NB4 (cell line): ENCODE measurements at regions not wholly inside any gene's neighbourhood (a gene's known extent, or its start where the extent isn't known, plus 50 kb on each side); places are given as distances from the start of the nearest gene placed in this dataset.
"Not testable (repeated sequence)": the region's sequence is repeated elsewhere in the genome, so short reads cannot be mapped to it uniquely, and the experiment has no call there.

Experiments used
- DNase-seq: peaks from one replicate; pipeline ENCODE4 v3.0.0; 2010; ENCODE audit warnings: low read depth
- H3K4me3 ChIP-seq: one replicate; pipeline ENCODE4 v1.5.1; 2011; ENCODE audit warnings: mild to moderate bottlenecking, low read depth, low read length, moderate library complexity
- MAX ChIP-seq: IDR thresholded peaks from 2 replicates; pipeline ENCODE4 v1.6.1; 2011; ENCODE audit warnings: low read depth, low read length
- MYC ChIP-seq: IDR thresholded peaks from 2 replicates; pipeline ENCODE4 v1.6.1; 2011; ENCODE audit warnings: low read depth, low read length
- POLR2A ChIP-seq: IDR thresholded peaks from 2 replicates; pipeline ENCODE4 v1.6.1; 2011; ENCODE audit warnings: mild to moderate bottlenecking; ENCODE audit not compliant: insufficient read length; ENCODE audit errors: extremely low read depth
- TF ChIP-seq, protein P1 (sequence below): IDR thresholded peaks from one replicate; pipeline ENCODE4 v1.5.1; 2012; ENCODE audit warnings: low read depth, low read length

DNA sequence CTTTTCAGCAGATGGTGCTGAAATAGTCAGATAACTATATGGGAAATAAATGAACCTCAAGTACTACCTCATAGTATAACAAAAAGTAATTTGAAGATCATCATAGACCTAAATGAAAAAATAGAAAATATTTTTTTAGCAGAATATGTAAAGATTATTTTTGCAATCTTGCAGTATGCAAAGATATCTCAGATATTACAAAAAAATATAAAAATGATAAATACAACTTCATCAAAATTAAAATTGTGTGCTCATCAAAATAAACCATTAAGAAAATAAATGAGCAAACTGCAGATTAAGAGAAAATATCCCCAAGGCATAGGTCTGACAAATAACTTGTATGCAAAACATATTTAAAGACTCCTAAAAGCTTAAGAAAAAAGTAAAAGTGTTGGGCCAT is 83.4 kb upstream of the KCND2 start:
- no peak for DNase-seq
- H3K4me3 ChIP-seq = no peak overlapping the region
- TF ChIP-seq MAX (no peak), MYC (no peak), POLR2A (no peak)
- TF ChIP-seq, protein P1, sequence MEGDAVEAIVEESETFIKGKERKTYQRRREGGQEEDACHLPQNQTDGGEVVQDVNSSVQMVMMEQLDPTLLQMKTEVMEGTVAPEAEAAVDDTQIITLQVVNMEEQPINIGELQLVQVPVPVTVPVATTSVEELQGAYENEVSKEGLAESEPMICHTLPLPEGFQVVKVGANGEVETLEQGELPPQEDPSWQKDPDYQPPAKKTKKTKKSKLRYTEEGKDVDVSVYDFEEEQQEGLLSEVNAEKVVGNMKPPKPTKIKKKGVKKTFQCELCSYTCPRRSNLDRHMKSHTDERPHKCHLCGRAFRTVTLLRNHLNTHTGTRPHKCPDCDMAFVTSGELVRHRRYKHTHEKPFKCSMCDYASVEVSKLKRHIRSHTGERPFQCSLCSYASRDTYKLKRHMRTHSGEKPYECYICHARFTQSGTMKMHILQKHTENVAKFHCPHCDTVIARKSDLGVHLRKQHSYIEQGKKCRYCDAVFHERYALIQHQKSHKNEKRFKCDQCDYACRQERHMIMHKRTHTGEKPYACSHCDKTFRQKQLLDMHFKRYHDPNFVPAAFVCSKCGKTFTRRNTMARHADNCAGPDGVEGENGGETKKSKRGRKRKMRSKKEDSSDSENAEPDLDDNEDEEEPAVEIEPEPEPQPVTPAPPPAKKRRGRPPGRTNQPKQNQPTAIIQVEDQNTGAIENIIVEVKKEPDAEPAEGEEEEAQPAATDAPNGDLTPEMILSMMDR = no peak

DNA sequence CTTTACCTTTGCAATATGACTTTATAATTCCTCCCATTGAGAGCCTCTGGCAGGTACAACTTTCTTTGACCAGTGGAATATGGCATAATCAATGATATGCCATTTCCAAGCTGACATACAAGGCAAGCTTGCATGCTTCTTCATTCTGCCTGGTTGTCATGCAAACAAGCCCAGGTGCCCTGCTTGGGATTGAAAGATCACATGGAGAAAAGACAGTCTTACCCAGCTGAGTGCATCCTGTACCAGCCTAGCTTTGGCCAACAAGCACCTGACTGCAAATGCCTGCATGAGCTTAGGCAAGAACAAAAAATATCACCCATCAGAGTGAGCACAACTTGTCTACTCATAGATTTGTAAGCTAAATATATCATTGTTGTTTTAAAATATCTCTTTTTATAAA is 82.9 kb upstream of the KCND2 start:
- no peak for DNase-seq
- TF ChIP-seq MAX = no peak
- TF ChIP-seq, protein P1 = no peak
- no peak for TF ChIP-seq POLR2A
- no peak for TF ChIP-seq MYC
- H3K4me3 ChIP-seq = no peak overlapping the region

- no peak overlapping the region for H3K4me3 ChIP-seq
- no peak for DNase-seq
- TF ChIP-seq, protein P1 = no peak
- no peak for TF ChIP-seq MAX
- TF ChIP-seq MYC = no peak
- TF ChIP-seq POLR2A = no peak
These were observed 82.4 kb upstream of the KCND2 start for GRCh38 chr7:120190566-120190965.

DNA sequence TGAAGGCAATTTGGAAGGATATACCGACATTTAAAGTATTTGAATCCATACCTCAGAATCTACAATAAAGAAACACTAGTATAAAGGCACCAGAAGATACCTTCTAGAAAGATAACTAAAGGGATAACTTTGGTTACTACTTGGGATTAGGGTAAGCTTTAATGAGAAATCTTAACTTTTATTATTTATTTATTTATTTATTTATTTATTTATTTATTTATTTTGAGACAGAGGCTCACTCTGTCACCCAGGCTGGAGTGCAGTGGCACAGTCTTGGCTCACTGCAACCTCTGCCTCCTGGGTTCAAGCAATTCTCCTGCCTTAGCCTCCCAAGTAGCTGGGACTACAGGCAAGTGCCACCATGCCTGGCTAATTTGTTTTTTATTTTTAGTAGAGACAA is 81.6 kb upstream of the KCND2 start:
- not testable (repeated sequence) for DNase-seq, H3K4me3 ChIP-seq

GRCh38 chr7:120201290-120201689 is 71.7 kb upstream of the KCND2 start:
- no peak overlapping the region for H3K4me3 ChIP-seq
- TF ChIP-seq POLR2A (no peak), MYC (no peak), MAX (no peak)
- TF ChIP-seq, protein P1 = no peak
- DNase-seq = no peak

GRCh38 chr7:120205101-120205500 is 67.9 kb upstream of the KCND2 start:
- DNase-seq = no peak
- no peak overlapping the region for H3K4me3 ChIP-seq
- TF ChIP-seq MAX (no peak), POLR2A (no peak)

DNA sequence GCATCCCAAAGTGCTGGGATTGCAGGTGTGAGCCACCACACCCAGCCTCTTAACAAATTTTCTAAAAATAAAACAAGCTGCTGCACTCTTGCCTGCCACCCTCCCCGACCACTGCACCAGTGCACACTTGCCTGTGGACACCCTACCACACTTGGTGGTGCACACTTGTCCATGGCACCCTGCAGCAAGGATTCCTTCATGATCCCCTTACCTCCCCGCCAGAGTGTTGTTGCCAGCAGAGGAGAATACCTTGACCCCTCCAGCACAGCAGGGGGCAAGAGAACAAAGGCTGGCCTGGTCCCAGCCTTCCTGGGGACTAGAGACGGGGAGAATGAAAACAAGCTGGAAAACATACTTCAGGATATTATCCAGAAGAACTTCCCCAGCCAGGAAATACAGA is 65.9 kb upstream of the KCND2 start:
- no peak overlapping the region for H3K4me3 ChIP-seq
- no peak for DNase-seq
- TF ChIP-seq, protein P1 = no peak
- TF ChIP-seq POLR2A (no peak), MYC (no peak), MAX (no peak)
